Transverse colon (tissue), 4 donors: ENCODE measurements at regions not wholly inside any gene's neighbourhood (a gene's known extent, or its start where the extent isn't known, plus 50 kb on each side); places are given as distances from the start of the nearest gene placed in this dataset.

Experiments
- DNase-seq: peaks from one replicate; pipeline ENCODE4 v3.0.0-alpha.2; 2019
- H3K27ac ChIP-seq, 4 donors: fragments of 200-600 bp; sonication (generic); 2 replicates each; pipeline ENCODE4 v1.5.1; 2016 to 2018; ENCODE audit warnings: inconsistent platforms in 4 of 4
- H3K27me3 ChIP-seq: fragments of 200-600 bp; sonication (generic); 2 replicates; pipeline ENCODE4 v1.5.1; 2017; ENCODE audit warnings: inconsistent platforms
- H3K36me3 ChIP-seq, 4 donors: fragments of 200-600 bp; sonication (generic); 2 replicates each; pipeline ENCODE4 v1.5.1; 2017 to 2019; ENCODE audit warnings: inconsistent platforms in 4 of 4
- H3K4me1 ChIP-seq, 4 donors: fragments of 200-600 bp; sonication (generic); 2 replicates each; pipeline ENCODE4 v1.5.1; 2017 to 2020; ENCODE audit warnings: inconsistent platforms in 4 of 4
- H3K4me3 ChIP-seq, 4 donors: fragments of 200-600 bp; sonication (generic); 1 replicate in 1 of 4; 2 replicates in 3 of 4; pipeline versions ENCODE4 v1.5.1 to v1.6.1; 2017 to 2019; ENCODE audit warnings: inconsistent platforms in 4 of 4
- H3K9me3 ChIP-seq, 2 donors: fragments of 200-600 bp; sonication (generic); 2 replicates each; pipeline ENCODE4 v1.5.1; 2017 to 2019; ENCODE audit warnings: inconsistent platforms in 2 of 2
- EP300 ChIP-seq: sonication (generic); formaldehyde crosslinking; IDR thresholded peaks from one replicate; pipeline ENCODE4 v1.6.1; 2017; ENCODE audit warnings: antibody characterized with exemption, low read depth
- POLR2A ChIP-seq: fragments of 450-650 bp; IDR thresholded peaks from one replicate; pipeline ENCODE4 v1.6.1; 2016; ENCODE audit warnings: antibody characterized with exemption, mild to moderate bottlenecking, moderate library complexity
- POLR2AphosphoS5 ChIP-seq, 3 donors: sonication (generic); formaldehyde crosslinking; IDR thresholded peaks; one replicate each; pipeline ENCODE4 v1.6.1; 2016; ENCODE audit warnings: antibody characterized with exemption in 3 of 3
- WGBS, 2 donors: methylation state at CpG; one replicate each; pipeline ENCODE4 v1.1.5; 2018; ENCODE audit warnings: low coverage in 1 of 2; 5-methylcytosine and 5-hydroxymethylcytosine counted together
- in situ Hi-C, 4 donors: fragments of 200-750 bp; cut with MboI; loops; one replicate each; pipeline versions ENCODE4 v1.15.0 to v1.15.1; 2017; ENCODE audit warnings: low sequenced_read_pairs in 3 of 4, low pct_ligation_motif_present in 1 of 4, low pct_unique_long_range_greater_than_20kb in 1 of 4
- intact Hi-C: fragments of 100-400 bp; cut with DNase I; formaldehyde crosslinking; loops from one replicate; pipeline ENCODE4 v1.15.1; 2023; ENCODE audit warnings: low total_unique reads
- TF ChIP-seq, protein P1 (sequence below), 5 experiments: fragments of 200-600 bp in 3 of 5; fragments of 450-650 bp in 2 of 5; sonication (generic) in 3 of 5; IDR thresholded peaks; 1 replicate in 2 of 5; 2 replicates in 3 of 5; pipeline ENCODE4 v1.5.1; 2016 to 2017; ENCODE audit warnings: antibody characterized with exemption in 5 of 5, inconsistent platforms in 3 of 5, mild to moderate bottlenecking in 2 of 5, moderate library complexity in 1 of 5

DNA sequence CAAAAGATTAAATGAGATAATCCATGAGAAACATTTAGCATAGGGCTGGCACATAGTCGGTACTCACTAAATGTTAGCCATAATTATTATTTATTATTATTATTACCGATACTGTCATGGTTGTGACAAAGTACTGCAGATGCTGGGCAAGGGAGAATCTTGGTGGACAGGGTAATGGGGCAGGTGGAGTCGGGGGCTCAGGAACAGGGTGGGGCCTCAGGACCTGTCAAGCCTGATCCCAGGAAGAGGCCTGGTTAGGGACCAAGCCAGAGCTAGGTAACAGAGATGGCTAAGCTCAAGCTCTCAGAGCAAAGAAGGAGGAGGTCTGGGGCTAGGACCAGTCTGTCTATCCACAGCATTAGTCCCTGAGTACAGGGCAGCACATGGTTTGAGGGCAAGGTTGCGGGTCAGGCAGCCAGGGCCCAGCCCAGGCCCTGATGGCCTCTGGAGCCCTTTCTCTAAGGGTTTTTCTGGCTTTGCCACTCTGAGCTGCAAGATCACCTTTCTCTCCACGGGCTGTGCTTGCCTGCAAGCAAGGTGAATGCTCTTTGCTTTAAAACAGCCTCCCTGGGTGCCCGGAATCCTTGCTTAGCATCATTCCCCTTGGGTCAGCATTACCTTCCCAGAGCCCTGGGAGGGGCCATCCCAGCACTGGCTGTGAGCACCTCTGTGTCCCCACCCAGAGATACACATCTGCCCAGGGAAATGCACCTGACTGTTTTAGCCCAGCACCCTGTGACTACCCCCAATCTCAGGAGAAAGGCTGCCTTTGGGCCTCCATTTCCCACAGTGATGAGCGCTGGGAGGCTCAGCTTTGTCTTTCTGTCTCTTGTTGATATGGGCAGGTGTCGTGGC, 572.0 kb downstream of the PTPRU start:
- H3K4me1 ChIP-seq, result no peaks in the 10 kb centered on the region
- 84 to 94% methylated on average over 3 to 8 of the region's 8 CpGs for WGBS, 2 donors
- intact Hi-C loops, result no loop called here
- no peaks in the 10 kb centered on the region for H3K36me3 ChIP-seq
- in situ Hi-C loops, result no loop called here
- no peak for DNase-seq
- no peaks in the 10 kb centered on the region for H3K9me3 ChIP-seq
- H3K27me3 ChIP-seq, result no peaks in the 10 kb centered on the region
- TF ChIP-seq POLR2A (no peak), POLR2AphosphoS5 (IDR thresholded peaks at IDR 0.05) (no peak), EP300 (no peak)
- TF ChIP-seq, protein P1, sequence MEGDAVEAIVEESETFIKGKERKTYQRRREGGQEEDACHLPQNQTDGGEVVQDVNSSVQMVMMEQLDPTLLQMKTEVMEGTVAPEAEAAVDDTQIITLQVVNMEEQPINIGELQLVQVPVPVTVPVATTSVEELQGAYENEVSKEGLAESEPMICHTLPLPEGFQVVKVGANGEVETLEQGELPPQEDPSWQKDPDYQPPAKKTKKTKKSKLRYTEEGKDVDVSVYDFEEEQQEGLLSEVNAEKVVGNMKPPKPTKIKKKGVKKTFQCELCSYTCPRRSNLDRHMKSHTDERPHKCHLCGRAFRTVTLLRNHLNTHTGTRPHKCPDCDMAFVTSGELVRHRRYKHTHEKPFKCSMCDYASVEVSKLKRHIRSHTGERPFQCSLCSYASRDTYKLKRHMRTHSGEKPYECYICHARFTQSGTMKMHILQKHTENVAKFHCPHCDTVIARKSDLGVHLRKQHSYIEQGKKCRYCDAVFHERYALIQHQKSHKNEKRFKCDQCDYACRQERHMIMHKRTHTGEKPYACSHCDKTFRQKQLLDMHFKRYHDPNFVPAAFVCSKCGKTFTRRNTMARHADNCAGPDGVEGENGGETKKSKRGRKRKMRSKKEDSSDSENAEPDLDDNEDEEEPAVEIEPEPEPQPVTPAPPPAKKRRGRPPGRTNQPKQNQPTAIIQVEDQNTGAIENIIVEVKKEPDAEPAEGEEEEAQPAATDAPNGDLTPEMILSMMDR (IDR thresholded peaks at IDR 0.05), result no peak
- H3K4me3 ChIP-seq, result no peak overlapping the region
- no peak overlapping the region for H3K27ac ChIP-seq

DNA sequence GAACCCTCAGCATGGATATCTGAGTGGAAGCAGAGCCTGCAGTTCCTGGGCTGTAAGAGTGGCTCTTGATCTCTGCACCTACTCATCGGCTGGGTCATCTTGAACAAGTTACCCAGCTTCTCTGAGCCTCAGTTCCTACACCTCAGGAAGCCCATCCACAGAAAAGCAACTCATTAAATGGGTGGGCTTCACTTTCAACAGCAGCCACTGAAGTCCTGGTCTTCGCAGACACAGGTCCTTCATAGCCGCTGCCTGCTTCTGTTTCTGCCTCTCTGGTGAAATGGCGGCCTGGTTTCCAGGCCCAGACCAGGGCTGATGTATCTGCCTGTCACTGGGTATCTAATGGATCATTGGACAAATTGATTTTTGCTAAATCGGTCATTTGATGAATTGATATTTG, 571.4 kb downstream of the PTPRU start:
- intact Hi-C loops, result no loop called here

DNA sequence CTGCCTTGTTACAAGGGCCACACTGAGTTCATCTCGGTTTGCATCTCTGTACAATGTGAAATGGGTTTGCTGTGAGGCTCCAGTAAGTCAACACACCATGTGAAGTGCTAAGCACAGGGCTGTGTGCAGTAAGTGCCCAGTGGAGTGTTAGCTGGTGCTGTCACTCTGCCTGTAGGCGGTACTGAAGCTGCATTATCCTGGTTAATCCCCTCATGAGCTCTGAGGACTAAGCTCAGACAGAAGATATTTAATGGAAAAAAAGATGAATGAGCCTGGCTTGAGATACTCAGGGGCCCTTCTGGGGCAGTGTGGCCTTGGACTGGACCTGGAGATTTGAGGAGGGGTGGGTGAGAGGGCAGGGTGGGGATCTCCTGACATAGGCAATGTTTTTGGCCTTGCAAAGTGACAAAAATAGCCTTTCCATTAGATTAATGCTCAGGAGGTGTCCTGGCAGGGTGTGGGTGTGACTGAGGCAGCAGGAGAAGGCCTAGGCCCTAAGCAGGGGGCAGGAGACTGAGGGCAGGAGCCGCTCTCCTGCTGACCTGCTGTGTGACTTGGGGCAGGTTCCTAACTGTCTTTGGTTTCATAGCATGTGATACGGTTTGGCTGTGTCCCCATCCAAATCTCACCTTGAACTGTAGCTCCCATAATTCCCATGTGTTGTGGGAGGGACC, 570.5 kb downstream of the PTPRU start:
- intact Hi-C loops (no loop called here), in situ Hi-C loops (no loop called here)
- Histone ChIP-seq H3K4me1 (no peaks in the 10 kb centered on the region), H3K27ac (no peak overlapping the region), H3K36me3 (no peaks in the 10 kb centered on the region), H3K9me3 (no peaks in the 10 kb centered on the region), H3K4me3 (no peak overlapping the region), H3K27me3 (peaks cover 12% of the 10 kb centered on the region)
- DNase-seq, result no peak
- TF ChIP-seq POLR2AphosphoS5 (IDR thresholded peaks at IDR 0.05) (no peak), EP300 (no peak), POLR2A (no peak)
- TF ChIP-seq, protein P1 (IDR thresholded peaks at IDR 0.05), result no peak
- 70% methylated on average over 4 of the region's 4 CpGs; no CpG with 5 or more reads in 1 of the 2 donors for WGBS, 2 donors

More for the DNA sequence above, 571.4 kb downstream of the PTPRU start:
- H3K9me3 ChIP-seq, result no peaks in the 10 kb centered on the region
- H3K4me1 ChIP-seq, result no peaks in the 10 kb centered on the region
- 92 to 94% methylated on average over 5 of the region's 5 CpGs for WGBS, 2 donors
- in situ Hi-C loops, result no loop called here
- no peak overlapping the region for H3K4me3 ChIP-seq
- peaks cover 3% of the 10 kb centered on the region for H3K27me3 ChIP-seq
- no peaks in the 10 kb centered on the region for H3K36me3 ChIP-seq
- no peak for DNase-seq
- H3K27ac ChIP-seq, result no peak overlapping the region
- TF ChIP-seq POLR2AphosphoS5 (IDR thresholded peaks at IDR 0.05) (no peak), EP300 (no peak), POLR2A (no peak)
- TF ChIP-seq, protein P1 (IDR thresholded peaks at IDR 0.05), result no peak

DNA sequence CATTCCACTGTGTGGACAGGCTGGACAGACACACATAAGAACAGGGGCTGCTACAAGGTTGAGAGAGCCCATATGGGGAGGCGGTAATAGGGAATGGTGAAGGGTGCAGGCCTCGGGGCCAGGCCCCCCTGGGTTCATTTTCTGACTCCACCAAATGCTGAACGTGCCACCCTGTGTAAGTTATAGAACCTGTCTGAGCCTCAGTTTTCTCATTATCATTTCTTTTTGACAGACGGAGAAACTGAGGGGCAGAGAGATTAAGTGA, 569.5 kb downstream of the PTPRU start:
- Histone ChIP-seq H3K27me3 (peaks cover 20% of the 10 kb centered on the region), H3K4me1 (no peaks in the 10 kb centered on the region), H3K4me3 (no peak overlapping the region), H3K27ac (no peak overlapping the region), H3K36me3 (no peaks in the 10 kb centered on the region), H3K9me3 (no peaks in the 10 kb centered on the region)
- intact Hi-C loops, result no loop called here
- in situ Hi-C loops, result no loop called here
- 80% methylated on average over 4 of the region's 4 CpGs; no CpG with 5 or more reads in 1 of the 2 donors for WGBS, 2 donors
- TF ChIP-seq, protein P1 (IDR thresholded peaks at IDR 0.05), result no peak
- no peak for TF ChIP-seq POLR2AphosphoS5 (IDR thresholded peaks at IDR 0.05)
- TF ChIP-seq POLR2A, result no peak
- TF ChIP-seq EP300, result no peak
- DNase-seq, result no peak
